ENCODE measurements at regions not wholly inside any gene's neighbourhood (a gene's known extent, or its start where the extent isn't known, plus 50 kb on each side); places are given as distances from the start of the nearest gene placed in this dataset.
"Not testable (repeated sequence)": the region's sequence is repeated elsewhere in the genome, so short reads cannot be mapped to it uniquely, and the experiment has no call there.

- DNase-seq (ENCODE audit: low read depth, low spot score): no peak
Observed at GRCh38 chr1:222071387-222071786, 329.5 kb upstream of the DUSP10 start.

GRCh38 chr1:222068937-222069336, 327.0 kb upstream of the DUSP10 start:
- DNase-seq (ENCODE audit: low read depth, low spot score): no peak

- no peak for DNase-seq (ENCODE audit: low read depth, low spot score)
Observed at GRCh38 chr1:222068101-222068500, 326.2 kb upstream of the DUSP10 start.

GRCh38 chr1:222066539-222066938, 324.6 kb upstream of the DUSP10 start:
- DNase-seq (ENCODE audit: low read depth, low spot score): no peak

GRCh38 chr1:222065234-222065633, 323.3 kb upstream of the DUSP10 start:
- DNase-seq (ENCODE audit: low read depth, low spot score): no peak

- no peak for DNase-seq (ENCODE audit: low read depth, low spot score)
Observed at GRCh38 chr1:222064388-222065211, 322.7 kb upstream of the DUSP10 start.

GRCh38 chr1:222062640-222063039, 320.8 kb upstream of the DUSP10 start:
- DNase-seq (ENCODE audit: low read depth, low spot score): no peak

- DNase-seq (ENCODE audit: low read depth, low spot score): no peak
Observed at GRCh38 chr1:222061711-222062359, 319.9 kb upstream of the DUSP10 start.

- DNase-seq (ENCODE audit: low read depth, low spot score): no peak
Observed at GRCh38 chr1:222060210-222060916, 318.5 kb upstream of the DUSP10 start.

GRCh38 chr1:222058249-222058648, 316.4 kb upstream of the DUSP10 start:
- no peak for DNase-seq (ENCODE audit: low read depth, low spot score)

GRCh38 chr1:222057162-222057561, 315.3 kb upstream of the DUSP10 start:
- no peak for DNase-seq (ENCODE audit: low read depth, low spot score)

- no peak for DNase-seq (ENCODE audit: low read depth, low spot score)
Observed at GRCh38 chr1:222054416-222054815, 312.5 kb upstream of the DUSP10 start.

GRCh38 chr1:222053790-222054294, 312.0 kb upstream of the DUSP10 start:
- DNase-seq (ENCODE audit: low read depth, low spot score): no peak

GRCh38 chr1:222051311-222051710, 309.4 kb upstream of the DUSP10 start:
- DNase-seq (ENCODE audit: low read depth, low spot score): not testable (repeated sequence)

- not testable (repeated sequence) for DNase-seq (ENCODE audit: low read depth, low spot score)
Observed at GRCh38 chr1:222049661-222050060, 307.8 kb upstream of the DUSP10 start.

GRCh38 chr1:222049176-222049575, 307.3 kb upstream of the DUSP10 start:
- DNase-seq (ENCODE audit: low read depth, low spot score): no peak

GRCh38 chr1:222048094-222048595, 306.3 kb upstream of the DUSP10 start:
- no peak for DNase-seq (ENCODE audit: low read depth, low spot score)

- DNase-seq (ENCODE audit: low read depth, low spot score): no peak
Observed at GRCh38 chr1:222047366-222047765, 305.5 kb upstream of the DUSP10 start.

GRCh38 chr1:222046684-222047263, 304.9 kb upstream of the DUSP10 start:
- no peak for DNase-seq (ENCODE audit: low read depth, low spot score)

- no peak for DNase-seq (ENCODE audit: low read depth, low spot score)
Observed at GRCh38 chr1:222045786-222046185, 303.9 kb upstream of the DUSP10 start.

- no peak for DNase-seq (ENCODE audit: low read depth, low spot score)
Observed at GRCh38 chr1:222045236-222045635, 303.3 kb upstream of the DUSP10 start.
